ENCODE measurements at regions not wholly inside any gene's neighbourhood (a gene's known extent, or its start where the extent isn't known, plus 50 kb on each side); places are given as distances from the start of the nearest gene placed in this dataset.
"Not testable (repeated sequence)": the region's sequence is repeated elsewhere in the genome, so short reads cannot be mapped to it uniquely, and the experiment has no call there.

DNA sequence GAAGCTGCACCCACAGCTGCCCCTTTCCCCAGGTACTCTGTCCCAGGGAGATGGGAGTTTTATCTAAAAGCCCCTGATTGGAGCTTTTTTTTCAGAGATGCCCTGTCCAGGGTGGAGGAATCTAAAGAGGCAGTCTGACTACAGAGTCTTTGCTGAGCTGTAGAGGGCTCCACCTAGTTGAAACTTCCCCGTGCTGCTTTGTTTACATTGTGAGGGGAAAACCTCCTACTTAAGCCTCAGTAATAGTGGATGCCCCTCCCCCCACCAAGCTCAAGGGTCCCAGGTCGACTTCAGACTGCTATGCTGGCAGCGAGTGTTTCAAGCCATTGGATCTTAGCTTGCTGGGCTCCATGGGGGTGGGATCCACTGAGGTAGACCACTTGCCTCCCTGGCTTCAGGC is 470.1 kb upstream of the LARGE1 start:
- no peaks in the 10 kb centered on the region for H3K36me3 Mint-ChIP-seq (ENCODE audit: low read depth)
- peaks cover 28% of the 10 kb centered on the region for H3K9me3 Mint-ChIP-seq
- intact Hi-C loops (cut with micrococcal nuclease): no loop called here
- no peak for DNase-seq (ENCODE audit: low spot score)
- H3K4me1 Mint-ChIP-seq (ENCODE audit: low read depth): no peaks in the 10 kb centered on the region
- H3K4me3 Mint-ChIP-seq: no peak overlapping the region
- H3K27me3 Mint-ChIP-seq (ENCODE audit: insufficient read depth): no peaks in the 10 kb centered on the region
- no peak overlapping the region for H3K27ac Mint-ChIP-seq

DNA sequence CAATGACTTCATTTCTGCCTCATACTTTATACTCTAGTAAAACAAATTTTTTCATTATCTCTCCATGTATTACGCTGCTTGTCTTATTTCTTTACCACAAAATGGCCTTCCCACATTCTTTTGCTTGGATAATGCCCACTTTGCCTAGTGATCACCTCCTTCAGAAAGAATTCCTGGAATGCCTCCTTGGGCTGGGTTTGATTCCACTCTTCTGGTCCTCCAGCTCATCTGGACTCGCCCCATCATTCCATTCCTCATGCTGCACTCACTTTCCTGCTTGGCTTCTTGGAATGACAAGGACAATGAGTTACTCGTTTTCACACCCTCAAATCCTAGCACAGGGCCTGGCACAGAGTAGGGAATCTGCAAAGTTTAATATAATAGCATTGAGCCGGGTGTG is 475.1 kb upstream of the LARGE1 start:
- DNase-seq (ENCODE audit: low spot score): no peak
- no peaks in the 10 kb centered on the region for H3K4me1 Mint-ChIP-seq (ENCODE audit: low read depth)
- H3K27me3 Mint-ChIP-seq (ENCODE audit: insufficient read depth): no peaks in the 10 kb centered on the region
- intact Hi-C loops (cut with micrococcal nuclease): no loop called here
- H3K4me3 Mint-ChIP-seq: no peak overlapping the region
- H3K27ac Mint-ChIP-seq: no peak overlapping the region
- H3K36me3 Mint-ChIP-seq (ENCODE audit: low read depth): no peaks in the 10 kb centered on the region
- peaks cover 35% of the 10 kb centered on the region for H3K9me3 Mint-ChIP-seq

GRCh38 chr22:34403667-34404066 is 483.4 kb upstream of the LARGE1 start:
- Mint-ChIP-seq H3K9me3 (peaks cover 25% of the 10 kb centered on the region), H3K27me3 (ENCODE audit: insufficient read depth) (no peaks in the 10 kb centered on the region), H3K27ac (no peak overlapping the region), H3K36me3 (ENCODE audit: low read depth) (no peaks in the 10 kb centered on the region), H3K4me3 (no peak overlapping the region), H3K4me1 (ENCODE audit: low read depth) (no peaks in the 10 kb centered on the region)
- intact Hi-C loops (cut with micrococcal nuclease): no loop called here
- no peak for DNase-seq (ENCODE audit: low spot score)

GRCh38 chr22:34410111-34410510 is 489.8 kb upstream of the LARGE1 start:
- Mint-ChIP-seq H3K9me3 (peaks cover 6% of the 10 kb centered on the region), H3K4me3 (no peak overlapping the region)
- intact Hi-C loops (cut with micrococcal nuclease): loop anchor here (10.0 kb wide), 1 partner anchor 615 kb away; no protein-coding TSS in a partner anchor

GRCh38 chr22:34414467-34415440 is 494.5 kb upstream of the LARGE1 start:
- Mint-ChIP-seq H3K9me3 (no peaks in the 10 kb centered on the region), H3K4me3 (no peak overlapping the region), H3K4me1 (ENCODE audit: low read depth) (no peaks in the 10 kb centered on the region), H3K27me3 (ENCODE audit: insufficient read depth) (no peaks in the 10 kb centered on the region), H3K27ac (no peak overlapping the region), H3K36me3 (ENCODE audit: low read depth) (no peaks in the 10 kb centered on the region)
- intact Hi-C loops (cut with micrococcal nuclease): loop anchor here (10.0 kb wide), 1 partner anchor 610 kb away; no protein-coding TSS in a partner anchor
- DNase-seq (ENCODE audit: low spot score): no peak

More at GRCh38 chr22:34410111-34410510, 489.8 kb upstream of the LARGE1 start:
- Mint-ChIP-seq H3K4me1 (ENCODE audit: low read depth) (no peaks in the 10 kb centered on the region), H3K27ac (no peak overlapping the region), H3K36me3 (ENCODE audit: low read depth) (no peaks in the 10 kb centered on the region), H3K27me3 (ENCODE audit: insufficient read depth) (no peaks in the 10 kb centered on the region)
- DNase-seq (ENCODE audit: low spot score): no peak

DNA sequence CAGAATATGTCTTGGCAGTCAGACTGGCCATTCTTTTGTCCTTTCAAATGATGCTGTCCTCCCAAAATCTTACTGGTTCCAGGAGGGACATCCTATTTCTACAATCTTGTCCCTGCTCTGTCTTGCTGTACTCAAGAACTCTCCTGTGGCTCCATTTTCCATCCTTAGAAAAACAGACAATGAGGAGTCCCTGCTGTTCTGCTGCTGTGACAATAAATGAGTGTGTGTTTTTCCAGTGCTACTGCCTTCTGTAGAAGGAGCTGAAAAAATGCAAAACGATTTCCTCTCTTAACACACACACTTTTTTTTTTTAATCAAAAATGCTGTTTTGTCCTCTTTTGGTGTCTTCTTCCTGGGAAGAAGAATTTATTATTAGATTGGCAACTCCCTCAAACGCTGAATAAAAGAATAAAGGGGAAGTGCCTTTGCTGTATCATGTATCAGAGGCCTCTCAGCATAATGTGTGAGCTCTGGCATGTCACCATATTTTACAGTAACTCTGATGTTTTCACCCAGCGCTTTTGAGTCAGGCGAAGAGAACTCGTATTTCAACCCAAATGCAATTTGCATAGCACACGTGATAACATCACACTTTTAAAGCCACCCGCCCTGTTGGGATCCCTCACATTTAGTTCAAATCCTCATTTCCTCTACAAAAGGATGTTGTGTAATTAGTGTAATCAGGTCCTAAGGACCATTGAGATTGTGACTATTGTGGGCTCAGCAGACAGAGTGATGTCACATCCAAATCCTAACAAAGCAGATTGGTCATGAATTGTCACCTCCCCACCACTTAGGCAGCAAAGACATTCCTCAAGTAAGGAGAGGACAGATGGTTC is 496.0 kb upstream of the LARGE1 start:
- no peak overlapping the region for H3K4me3 Mint-ChIP-seq
- no peaks in the 10 kb centered on the region for H3K4me1 Mint-ChIP-seq (ENCODE audit: low read depth)
- H3K9me3 Mint-ChIP-seq: no peaks in the 10 kb centered on the region
- H3K36me3 Mint-ChIP-seq (ENCODE audit: low read depth): no peaks in the 10 kb centered on the region
- no peak for DNase-seq (ENCODE audit: low spot score)
- no peak overlapping the region for H3K27ac Mint-ChIP-seq
- intact Hi-C loops (cut with micrococcal nuclease): loop anchor here (10.0 kb wide), 1 partner anchor 609 kb away; no protein-coding TSS in a partner anchor
- H3K27me3 Mint-ChIP-seq (ENCODE audit: insufficient read depth): no peaks in the 10 kb centered on the region

DNA sequence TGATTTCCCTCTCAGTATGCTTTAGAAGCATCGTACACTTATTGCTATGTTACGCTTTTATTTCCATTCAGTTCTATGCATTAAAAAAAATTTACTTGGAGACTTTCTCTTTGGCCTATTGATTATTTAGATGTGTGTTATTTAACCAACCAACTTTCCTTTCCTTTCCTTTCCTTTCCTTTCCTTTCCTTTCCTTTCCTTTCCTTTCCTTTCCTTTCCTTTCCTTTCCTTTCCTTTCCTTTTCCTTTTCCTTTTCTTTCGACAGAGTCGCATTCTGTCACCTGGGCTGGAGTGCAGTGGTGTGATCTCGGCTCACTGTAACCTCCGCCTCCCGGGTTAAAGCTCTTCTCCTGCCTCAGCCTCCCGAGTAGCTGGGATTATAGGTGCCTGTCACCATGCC is 502.7 kb upstream of the LARGE1 start:
- H3K4me3 Mint-ChIP-seq; H3K36me3 Mint-ChIP-seq (ENCODE audit: low read depth); H3K4me1 Mint-ChIP-seq (ENCODE audit: low read depth); intact Hi-C loops (cut with micrococcal nuclease); H3K27ac Mint-ChIP-seq; DNase-seq (ENCODE audit: low spot score); H3K27me3 Mint-ChIP-seq (ENCODE audit: insufficient read depth): not testable (repeated sequence)
- H3K9me3 Mint-ChIP-seq: peaks cover 15% of the 10 kb centered on the region

- DNase-seq (ENCODE audit: low spot score): no peak
- Mint-ChIP-seq H3K4me3 (no peak overlapping the region), H3K36me3 (ENCODE audit: low read depth) (no peaks in the 10 kb centered on the region), H3K9me3 (peaks cover 30% of the 10 kb centered on the region), H3K27ac (no peak overlapping the region), H3K27me3 (ENCODE audit: insufficient read depth) (no peaks in the 10 kb centered on the region), H3K4me1 (ENCODE audit: low read depth) (no peaks in the 10 kb centered on the region)
- intact Hi-C loops (cut with micrococcal nuclease): no loop called here
Observed at GRCh38 chr22:34427436-34427835, 507.2 kb upstream of the LARGE1 start.

DNA sequence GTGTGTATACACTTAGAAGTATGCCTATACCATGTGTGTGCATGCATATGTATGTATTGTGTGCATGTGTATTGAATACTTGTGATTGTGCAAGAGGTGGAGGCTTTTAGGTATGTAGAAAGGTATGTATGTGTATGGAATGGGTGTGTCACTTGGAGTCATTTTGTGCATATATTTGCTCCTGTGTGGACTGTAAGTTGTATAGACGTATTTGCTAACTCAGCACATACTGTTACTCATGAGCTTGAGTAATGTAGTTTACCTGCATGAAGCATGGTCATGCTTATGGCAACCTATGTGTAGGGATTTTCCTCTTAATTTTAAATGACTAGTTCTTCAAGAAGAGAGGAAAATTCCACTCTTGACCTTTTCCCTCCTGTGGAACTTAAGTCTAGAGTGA is 507.6 kb upstream of the LARGE1 start:
- H3K36me3 Mint-ChIP-seq (ENCODE audit: low read depth): no peaks in the 10 kb centered on the region
- H3K27me3 Mint-ChIP-seq (ENCODE audit: insufficient read depth): no peaks in the 10 kb centered on the region
- no peak overlapping the region for H3K27ac Mint-ChIP-seq
- H3K9me3 Mint-ChIP-seq: peaks cover 30% of the 10 kb centered on the region
- H3K4me1 Mint-ChIP-seq (ENCODE audit: low read depth): no peaks in the 10 kb centered on the region
- intact Hi-C loops (cut with micrococcal nuclease): no loop called here
- no peak for DNase-seq (ENCODE audit: low spot score)
- no peak overlapping the region for H3K4me3 Mint-ChIP-seq

DNA sequence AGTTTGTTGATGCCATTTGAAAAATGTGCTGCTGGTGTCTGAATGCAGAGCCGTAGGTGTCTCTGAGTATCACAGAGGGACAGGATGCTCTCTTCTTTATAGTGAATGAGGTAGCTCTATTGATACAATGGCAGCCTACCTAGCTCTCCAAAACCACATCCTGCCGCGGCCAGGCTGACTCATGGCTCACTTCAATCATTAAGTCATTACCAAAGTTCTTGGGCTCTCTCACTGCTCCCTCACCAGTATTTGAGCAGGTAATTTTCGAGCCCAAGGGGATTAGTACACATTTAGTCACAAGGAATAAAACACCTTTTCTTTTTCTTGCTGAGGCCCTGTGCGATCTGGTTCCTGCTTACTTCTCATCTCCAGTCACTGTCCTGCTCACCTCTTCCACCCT is 509.0 kb upstream of the LARGE1 start:
- no peak for DNase-seq (ENCODE audit: low spot score)
- Mint-ChIP-seq H3K27ac (no peak overlapping the region), H3K4me3 (no peak overlapping the region), H3K36me3 (ENCODE audit: low read depth) (no peaks in the 10 kb centered on the region), H3K9me3 (peaks cover 30% of the 10 kb centered on the region), H3K4me1 (ENCODE audit: low read depth) (no peaks in the 10 kb centered on the region), H3K27me3 (ENCODE audit: insufficient read depth) (no peaks in the 10 kb centered on the region)
- intact Hi-C loops (cut with micrococcal nuclease): no loop called here

DNA sequence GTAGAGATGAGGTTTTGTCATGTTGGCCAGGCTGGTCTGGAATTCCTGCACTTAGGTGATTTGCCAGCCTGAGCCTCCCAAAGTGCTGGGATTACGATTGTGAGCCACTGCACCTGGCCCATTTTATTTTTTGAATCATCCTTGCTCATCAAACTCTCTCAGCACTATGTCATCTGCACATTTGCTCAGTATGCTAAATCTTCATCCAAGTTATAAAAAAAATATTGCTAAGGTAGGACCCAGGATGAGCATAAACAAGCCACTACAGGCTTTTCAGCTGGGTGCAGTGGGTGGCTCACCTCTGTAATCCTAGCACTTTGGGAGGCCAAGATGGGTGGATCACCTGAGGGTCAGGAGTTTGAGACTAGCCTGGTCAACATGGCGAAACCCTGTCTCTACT is 510.1 kb upstream of the LARGE1 start:
- Mint-ChIP-seq H3K4me1 (ENCODE audit: low read depth) (no peaks in the 10 kb centered on the region), H3K27ac (no peak overlapping the region), H3K27me3 (ENCODE audit: insufficient read depth) (no peaks in the 10 kb centered on the region), H3K36me3 (ENCODE audit: low read depth) (no peaks in the 10 kb centered on the region), H3K9me3 (peaks cover 32% of the 10 kb centered on the region), H3K4me3 (no peak overlapping the region)
- intact Hi-C loops (cut with micrococcal nuclease): no loop called here
- DNase-seq (ENCODE audit: low spot score): no peak

- no peaks in the 10 kb centered on the region for H3K27me3 Mint-ChIP-seq (ENCODE audit: insufficient read depth)
- peaks cover 27% of the 10 kb centered on the region for H3K9me3 Mint-ChIP-seq
- no peaks in the 10 kb centered on the region for H3K36me3 Mint-ChIP-seq (ENCODE audit: low read depth)
- no peak overlapping the region for H3K27ac Mint-ChIP-seq
- no peak for DNase-seq (ENCODE audit: low spot score)
- no peaks in the 10 kb centered on the region for H3K4me1 Mint-ChIP-seq (ENCODE audit: low read depth)
- H3K4me3 Mint-ChIP-seq: no peak overlapping the region
- intact Hi-C loops (cut with micrococcal nuclease): no loop called here
Observed at GRCh38 chr22:34434371-34434770, 514.1 kb upstream of the LARGE1 start.

GRCh38 chr22:34437140-34437539 is 516.9 kb upstream of the LARGE1 start:
- Mint-ChIP-seq H3K4me3 (no peak overlapping the region), H3K36me3 (ENCODE audit: low read depth) (no peaks in the 10 kb centered on the region), H3K27me3 (ENCODE audit: insufficient read depth) (no peaks in the 10 kb centered on the region), H3K9me3 (peaks cover 19% of the 10 kb centered on the region), H3K4me1 (ENCODE audit: low read depth) (no peaks in the 10 kb centered on the region), H3K27ac (no peak overlapping the region)
- DNase-seq (ENCODE audit: low spot score): no peak
- intact Hi-C loops (cut with micrococcal nuclease): no loop called here
